ENCODE measurements at regions not wholly inside any gene's neighbourhood (a gene's known extent, or its start where the extent isn't known, plus 50 kb on each side); places are given as distances from the start of the nearest gene placed in this dataset.

GRCh38 chr2:145750612-145751011, 1230.7 kb upstream of the ZEB2 start:
- no peaks in the 10 kb centered on the region for H3K27me3 ChIP-seq (ENCODE audit: insufficient read depth, poor library complexity, severe bottlenecking)
- H3K4me3 ChIP-seq (replicated peaks; ENCODE audit: insufficient read depth, low read length), result no peak overlapping the region
- no peak for TF ChIP-seq POLR2AphosphoS5 (IDR thresholded peaks at IDR 0.05; ENCODE audit: low read depth)
- TF ChIP-seq REST (IDR thresholded peaks at IDR 0.05; ENCODE audit: insufficient replicate concordance, low read depth), result no peak
- no peak for TF ChIP-seq GABPA (IDR thresholded peaks at IDR 0.05; ENCODE audit: low read depth)
- no peak for TF ChIP-seq CTCF (IDR thresholded peaks at IDR 0.05; ENCODE audit: insufficient read depth, low read length)
- TF ChIP-seq SPI1 (IDR thresholded peaks at IDR 0.05; ENCODE audit: borderline replicate concordance, low read depth), result no peak
- DNase-seq (ENCODE audit: low read depth in 1 of 2, low spot score in 1 of 2), result no peak
- no peak overlapping the region for H3K27ac ChIP-seq (replicated peaks)

- no peaks in the 10 kb centered on the region for H3K27me3 ChIP-seq (ENCODE audit: insufficient read depth, poor library complexity, severe bottlenecking)
- no peak overlapping the region for H3K4me3 ChIP-seq (replicated peaks; ENCODE audit: insufficient read depth, low read length)
- no peak for DNase-seq (ENCODE audit: low read depth in 1 of 2, low spot score in 1 of 2)
- no peak overlapping the region for H3K27ac ChIP-seq (replicated peaks)
- TF ChIP-seq GABPA (IDR thresholded peaks at IDR 0.05; ENCODE audit: low read depth) (no peak), REST (IDR thresholded peaks at IDR 0.05; ENCODE audit: insufficient replicate concordance, low read depth) (no peak), POLR2AphosphoS5 (IDR thresholded peaks at IDR 0.05; ENCODE audit: low read depth) (no peak), CTCF (IDR thresholded peaks at IDR 0.05; ENCODE audit: insufficient read depth, low read length) (no peak), SPI1 (IDR thresholded peaks at IDR 0.05; ENCODE audit: borderline replicate concordance, low read depth) (no peak)
Measured at GRCh38 chr2:145750144-145750543, 1230.2 kb upstream of the ZEB2 start.

- Histone ChIP-seq H3K4me3 (replicated peaks; ENCODE audit: insufficient read depth, low read length) (no peak overlapping the region), H3K27me3 (ENCODE audit: insufficient read depth, poor library complexity, severe bottlenecking) (no peaks in the 10 kb centered on the region), H3K27ac (replicated peaks) (no peak overlapping the region)
- TF ChIP-seq REST (IDR thresholded peaks at IDR 0.05; ENCODE audit: insufficient replicate concordance, low read depth), result no peak
- no peak for TF ChIP-seq GABPA (IDR thresholded peaks at IDR 0.05; ENCODE audit: low read depth)
- no peak for TF ChIP-seq SPI1 (IDR thresholded peaks at IDR 0.05; ENCODE audit: borderline replicate concordance, low read depth)
- no peak for TF ChIP-seq POLR2AphosphoS5 (IDR thresholded peaks at IDR 0.05; ENCODE audit: low read depth)
- TF ChIP-seq CTCF (IDR thresholded peaks at IDR 0.05; ENCODE audit: insufficient read depth, low read length), result no peak
- DNase-seq (ENCODE audit: low read depth in 1 of 2, low spot score in 1 of 2), result no peak
Measured at GRCh38 chr2:145749556-145749955, 1229.6 kb upstream of the ZEB2 start.

All from HL-60 (cell line).